D721Med (cell line): ENCODE measurements at regions not wholly inside any gene's neighbourhood (a gene's known extent, or its start where the extent isn't known, plus 50 kb on each side); places are given as distances from the start of the nearest gene placed in this dataset.

Source experiments
- DNase-seq: peaks from one replicate; pipeline ENCODE4 v3.0.0; 2011; ENCODE audit warnings: low spot score; ENCODE audit not compliant: insufficient read length
- FAIRE-seq: peaks from 2 replicates; lab custom pipeline; 2011; peaks lifted over from hg19 to GRCh38; lab: Jason Lieb, UNC
- CTCF ChIP-seq: IDR thresholded peaks from 2 replicates; pipeline ENCODE4 v1.5.1; 2012; ENCODE audit warnings: mild to moderate bottlenecking, control low read depth; ENCODE audit not compliant: insufficient read depth; ENCODE audit errors: missing control alignments

GRCh38 chr14:65808390-65808789 is 395.9 kb downstream of the FUT8 start:
- FAIRE-seq, result no peak
- no peak for DNase-seq
- no peak for TF ChIP-seq CTCF

GRCh38 chr14:65810322-65810721 is 397.8 kb downstream of the FUT8 start:
- FAIRE-seq (no peak), DNase-seq (no peak)
- TF ChIP-seq CTCF, result no peak

- FAIRE-seq (no peak), DNase-seq (no peak)
- no peak for TF ChIP-seq CTCF
Measured at GRCh38 chr14:65813760-65814384, 401.3 kb downstream of the FUT8 start.

- TF ChIP-seq CTCF, result no peak
- DNase-seq (no peak), FAIRE-seq (no peak)
Measured at GRCh38 chr14:65815127-65815526, 402.6 kb downstream of the FUT8 start.

DNA sequence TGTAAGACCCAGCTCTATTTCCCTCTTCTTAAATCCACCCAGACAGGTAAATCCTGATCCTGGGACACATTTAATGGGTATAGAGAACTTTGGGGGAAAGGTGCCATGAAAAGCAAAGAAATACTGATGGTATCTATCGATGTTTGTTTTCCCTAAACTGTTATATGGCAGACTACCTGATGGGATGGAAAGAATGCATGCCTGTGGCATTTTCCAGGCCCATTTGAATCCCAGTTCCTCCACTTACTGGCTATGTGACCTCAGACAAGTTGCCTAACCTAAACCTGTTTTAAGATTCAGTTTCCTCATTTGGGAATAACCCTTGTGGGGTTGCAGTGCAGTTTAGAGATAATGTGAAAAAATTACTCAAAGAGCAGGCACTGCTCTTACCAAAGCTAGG is 404.5 kb downstream of the FUT8 start:
- TF ChIP-seq CTCF, result no peak
- DNase-seq, result no peak
- no peak for FAIRE-seq

GRCh38 chr14:65819569-65819968 is 407.0 kb downstream of the FUT8 start:
- no peak for TF ChIP-seq CTCF
- DNase-seq, result no peak
- no peak for FAIRE-seq

GRCh38 chr14:65821224-65821753 is 408.8 kb downstream of the FUT8 start:
- DNase-seq (no peak), FAIRE-seq (no peak)
- TF ChIP-seq CTCF, result no peak
